PC-3 (cell line): ENCODE measurements at regions not wholly inside any gene's neighbourhood (a gene's known extent, or its start where the extent isn't known, plus 50 kb on each side); places are given as distances from the start of the nearest gene placed in this dataset.

Source experiments
- ATAC-seq: fragments of 200-7000 bp; cut with Tn5 transposase; 2 replicates; pipeline ENCODE4 v1.9.1; 2020; ENCODE audit warnings: mild to moderate bottlenecking, moderate library complexity
- BruUV-seq: library from RNA; stranded (reverse); fragments of 400-500 nt; replicated peaks from 2 replicates; lab custom pipeline; 2021; lab: Mats Ljungman, UMichigan
- CTCF ChIA-PET: fragments of 300-600 bp; sonication (Branson Sonifier 250); formaldehyde crosslinking; loops from one replicate; lab custom pipeline; 2022; ENCODE audit warnings: antibody characterized with exemption; lab: Charles Lee
- POLR2A ChIA-PET: fragments of 300-600 bp; sonication (Branson Sonifier 250); formaldehyde crosslinking; loops from one replicate; lab custom pipeline; 2022; ENCODE audit warnings: antibody characterized with exemption; ENCODE audit not compliant: unreplicated experiment; lab: Charles Lee
- DNase-seq: peaks from one replicate; pipeline ENCODE4 v3.0.0-alpha.2; 2015
- H2AFZ ChIP-seq: fragments of 300-600 bp; sonication (generic); 2 replicates; pipeline ENCODE4 v1.6.0; 2016; ENCODE audit warnings: antibody characterized with exemption, low read length
- H3F3A ChIP-seq: fragments of 300-600 bp; sonication (generic); one replicate; pipeline ENCODE4 v1.6.0; 2017; ENCODE audit warnings: antibody characterized with exemption, low read length, control low read depth, mild to moderate bottlenecking; ENCODE audit not compliant: unreplicated experiment
- H3K27ac ChIP-seq: fragments of 300-600 bp; sonication (generic); 2 replicates; pipeline ENCODE4 v1.5.1; 2016; ENCODE audit warnings: mild to moderate bottlenecking, low read length
- H3K27me3 ChIP-seq: fragments of 300-600 bp; sonication (generic); 2 replicates; pipeline ENCODE4 v1.6.1; 2016; ENCODE audit warnings: low read length, mixed read lengths
- H3K36me3 ChIP-seq: fragments of 300-600 bp; sonication (generic); 2 replicates; pipeline ENCODE4 v1.6.1; 2016; ENCODE audit warnings: low read depth, mixed run types, low read length, mixed read lengths
- H3K4me1 ChIP-seq: fragments of 300-600 bp; sonication (generic); 2 replicates; pipeline ENCODE4 v1.5.1; 2016; ENCODE audit warnings: low read length; ENCODE audit not compliant: insufficient read depth
- H3K4me2 ChIP-seq: fragments of 300-600 bp; sonication (generic); 2 replicates; pipeline ENCODE4 v1.6.0; 2016; ENCODE audit warnings: low read length
- H3K4me3 ChIP-seq: fragments of 300-600 bp; sonication (generic); 2 replicates; pipeline ENCODE4 v1.5.1; 2016; ENCODE audit warnings: mild to moderate bottlenecking, low read length, mixed read lengths
- H3K79me2 ChIP-seq: fragments of 300-600 bp; sonication (generic); 2 replicates; pipeline ENCODE4 v1.6.1; 2017; ENCODE audit warnings: low read length, mixed read lengths
- H3K9ac ChIP-seq: fragments of 300-600 bp; sonication (generic); 2 replicates; pipeline ENCODE4 v1.6.0; 2016; ENCODE audit warnings: mild to moderate bottlenecking, low read length
- H3K9me2 ChIP-seq: fragments of 300-600 bp; sonication (generic); replicated peaks from 2 replicates; pipeline ENCODE4 v1.6.1; 2016; ENCODE audit warnings: mixed run types, low read length, mixed read lengths
- H3K9me3 ChIP-seq: fragments of 300-600 bp; sonication (generic); 2 replicates; pipeline ENCODE4 v1.6.1; 2016; ENCODE audit warnings: low read length, mixed read lengths
- H4K20me1 ChIP-seq: fragments of 300-600 bp; sonication (generic); 2 replicates; pipeline ENCODE4 v1.6.1; 2016; ENCODE audit warnings: low read length, mixed read lengths
- EZH2 ChIP-seq: fragments of 300-600 bp; sonication (generic); IDR thresholded peaks from one replicate; pipeline ENCODE4 v1.6.1; 2017; ENCODE audit warnings: antibody characterized with exemption, mild to moderate bottlenecking, low read length; ENCODE audit not compliant: unreplicated experiment
- EZH2phosphoT487 ChIP-seq: fragments of 300-600 bp; sonication (generic); IDR thresholded peaks from 2 replicates; pipeline ENCODE4 v1.6.1; 2018; ENCODE audit warnings: mild to moderate bottlenecking, antibody characterized with exemption, low read length, borderline replicate concordance
- intact Hi-C: fragments of 100-400 bp; cut with micrococcal nuclease; formaldehyde crosslinking; loops from 2 replicates; pipeline ENCODE4 v1.9.0; 2023
- TF ChIP-seq, protein P1 (sequence below): fragments of 300-600 bp; sonication (generic); conservative IDR thresholded peaks from 2 replicates; pipeline ENCODE4 v1.5.1; 2017; ENCODE audit warnings: antibody characterized with exemption, low read depth, mild to moderate bottlenecking, low read length

DNA sequence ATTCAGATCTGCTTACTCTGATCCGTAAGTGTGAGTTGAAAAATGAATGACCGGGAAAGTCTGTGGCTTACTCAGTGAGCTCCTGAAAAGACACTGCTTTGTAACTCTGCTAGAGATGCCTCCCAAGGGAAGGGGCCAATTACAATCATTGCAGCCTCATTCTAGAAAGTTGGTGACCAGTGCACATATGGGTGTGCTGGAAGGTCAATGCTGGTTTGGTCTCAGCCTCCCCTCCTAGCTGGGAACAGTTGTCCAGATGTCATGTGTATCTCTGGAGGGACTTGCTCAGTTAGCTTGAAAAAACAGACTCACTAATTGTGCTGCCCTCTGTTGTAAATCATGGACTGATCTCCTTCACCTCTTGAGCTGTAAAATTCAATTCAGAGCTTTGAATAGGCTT, 405.0 kb downstream of the ADRA2A start:
- H3K27me3 ChIP-seq = no peaks in the 10 kb centered on the region
- H3K27ac ChIP-seq = no peak overlapping the region
- H3K9ac ChIP-seq = no peak overlapping the region
- POLR2A ChIA-PET = no interaction called here
- no peaks in the 10 kb centered on the region for H3K4me1 ChIP-seq
- DNase-seq (no peak), ATAC-seq (no peak)
- CTCF ChIA-PET = no interaction called here
- TF ChIP-seq EZH2phosphoT487 (no peak), EZH2 (no peak)
- TF ChIP-seq, protein P1, sequence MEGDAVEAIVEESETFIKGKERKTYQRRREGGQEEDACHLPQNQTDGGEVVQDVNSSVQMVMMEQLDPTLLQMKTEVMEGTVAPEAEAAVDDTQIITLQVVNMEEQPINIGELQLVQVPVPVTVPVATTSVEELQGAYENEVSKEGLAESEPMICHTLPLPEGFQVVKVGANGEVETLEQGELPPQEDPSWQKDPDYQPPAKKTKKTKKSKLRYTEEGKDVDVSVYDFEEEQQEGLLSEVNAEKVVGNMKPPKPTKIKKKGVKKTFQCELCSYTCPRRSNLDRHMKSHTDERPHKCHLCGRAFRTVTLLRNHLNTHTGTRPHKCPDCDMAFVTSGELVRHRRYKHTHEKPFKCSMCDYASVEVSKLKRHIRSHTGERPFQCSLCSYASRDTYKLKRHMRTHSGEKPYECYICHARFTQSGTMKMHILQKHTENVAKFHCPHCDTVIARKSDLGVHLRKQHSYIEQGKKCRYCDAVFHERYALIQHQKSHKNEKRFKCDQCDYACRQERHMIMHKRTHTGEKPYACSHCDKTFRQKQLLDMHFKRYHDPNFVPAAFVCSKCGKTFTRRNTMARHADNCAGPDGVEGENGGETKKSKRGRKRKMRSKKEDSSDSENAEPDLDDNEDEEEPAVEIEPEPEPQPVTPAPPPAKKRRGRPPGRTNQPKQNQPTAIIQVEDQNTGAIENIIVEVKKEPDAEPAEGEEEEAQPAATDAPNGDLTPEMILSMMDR = no peak
- no TSS peak for BruUV-seq
- intact Hi-C loops = no loop called here
- no peaks in the 10 kb centered on the region for H4K20me1 ChIP-seq
- no peaks in the 10 kb centered on the region for H3K9me3 ChIP-seq
- no peaks in the 10 kb centered on the region for H3K9me2 ChIP-seq
- no peak overlapping the region for H3K4me3 ChIP-seq
- H3K4me2 ChIP-seq = no peak overlapping the region
- H3K79me2 ChIP-seq = no peaks in the 10 kb centered on the region
- no peaks in the 10 kb centered on the region for H3F3A ChIP-seq
- H2AFZ ChIP-seq = no peak overlapping the region
- no peaks in the 10 kb centered on the region for H3K36me3 ChIP-seq

DNA sequence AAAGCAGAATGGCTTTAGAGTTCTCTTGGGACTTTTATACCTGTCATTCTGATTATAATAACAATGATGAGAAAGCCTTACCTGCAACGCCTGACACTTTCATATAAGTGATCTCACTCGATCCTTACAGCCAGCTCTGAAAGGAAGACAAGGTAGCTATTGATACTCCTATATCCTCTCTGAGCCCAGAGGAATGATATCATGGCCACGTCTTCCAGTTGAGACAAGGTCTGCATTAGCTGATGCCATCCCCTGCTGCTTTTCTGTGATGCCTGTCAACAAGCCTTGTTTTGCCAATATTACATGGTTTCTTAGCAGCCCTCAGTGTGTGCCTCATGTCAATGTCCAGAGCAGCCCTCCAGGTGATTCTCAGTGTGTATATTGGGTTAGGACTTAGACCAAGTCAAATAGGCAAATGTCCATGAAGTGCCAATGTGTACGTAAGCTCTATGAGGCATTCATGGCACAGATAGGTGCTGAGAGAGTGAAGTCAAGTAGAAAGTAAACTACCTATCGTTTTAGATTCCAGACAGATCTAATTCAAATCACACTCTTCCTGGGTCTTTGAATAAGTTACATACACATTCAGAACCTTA, 405.9 kb downstream of the ADRA2A start:
- H3K4me3 ChIP-seq = no peak overlapping the region
- no peaks in the 10 kb centered on the region for H3K27me3 ChIP-seq
- H2AFZ ChIP-seq = no peak overlapping the region
- H4K20me1 ChIP-seq = no peaks in the 10 kb centered on the region
- ChIA-PET CTCF (no interaction called here), POLR2A (no interaction called here)
- intact Hi-C loops = no loop called here
- no peak overlapping the region for H3K4me2 ChIP-seq
- no peaks in the 10 kb centered on the region for H3F3A ChIP-seq
- no peak for ATAC-seq
- no peaks in the 10 kb centered on the region for H3K9me3 ChIP-seq
- H3K79me2 ChIP-seq = no peaks in the 10 kb centered on the region
- no peak overlapping the region for H3K27ac ChIP-seq
- TF ChIP-seq EZH2phosphoT487 (no peak), EZH2 (no peak)
- TF ChIP-seq, protein P1 = no peak
- no peaks in the 10 kb centered on the region for H3K4me1 ChIP-seq
- H3K9me2 ChIP-seq = no peaks in the 10 kb centered on the region
- H3K36me3 ChIP-seq = no peaks in the 10 kb centered on the region
- BruUV-seq = no TSS peak
- no peak for DNase-seq
- H3K9ac ChIP-seq = no peak overlapping the region

DNA sequence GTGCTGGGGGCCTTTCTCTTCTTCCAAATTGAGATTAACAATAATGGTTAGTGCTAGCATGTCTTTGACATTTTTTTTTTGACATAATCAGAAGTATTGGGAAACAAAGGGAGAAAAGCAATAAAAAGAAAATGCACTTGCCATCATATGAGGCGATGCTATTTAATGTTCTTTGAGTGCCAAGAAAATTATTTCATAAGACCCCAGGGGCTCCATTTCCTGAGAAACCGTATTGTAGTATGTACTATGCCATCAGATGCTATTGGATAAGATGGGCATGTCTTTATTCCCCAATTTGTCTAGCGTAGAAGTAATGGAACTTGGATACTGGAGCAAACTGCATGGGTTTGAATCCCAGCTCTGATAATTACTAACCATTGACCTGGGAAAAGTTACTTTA, 408.9 kb downstream of the ADRA2A start:
- no TSS peak for BruUV-seq
- H4K20me1 ChIP-seq = no peaks in the 10 kb centered on the region
- CTCF ChIA-PET = no interaction called here
- H3K4me2 ChIP-seq = no peak overlapping the region
- intact Hi-C loops = no loop called here
- DNase-seq = no peak
- no peak for TF ChIP-seq EZH2
- TF ChIP-seq, protein P1 = no peak
- TF ChIP-seq EZH2phosphoT487 = no peak
- no peak overlapping the region for H2AFZ ChIP-seq
- no peaks in the 10 kb centered on the region for H3F3A ChIP-seq
- H3K9me2 ChIP-seq = no peaks in the 10 kb centered on the region
- ATAC-seq = no peak
- H3K4me1 ChIP-seq = no peaks in the 10 kb centered on the region
- POLR2A ChIA-PET = no interaction called here
- no peaks in the 10 kb centered on the region for H3K36me3 ChIP-seq
- no peaks in the 10 kb centered on the region for H3K27me3 ChIP-seq
- H3K9me3 ChIP-seq = no peaks in the 10 kb centered on the region
- no peaks in the 10 kb centered on the region for H3K79me2 ChIP-seq
- H3K27ac ChIP-seq = no peak overlapping the region
- no peak overlapping the region for H3K4me3 ChIP-seq
- no peak overlapping the region for H3K9ac ChIP-seq
